Calu3 (cell line): ENCODE measurements at regions not wholly inside any gene's neighbourhood (a gene's known extent, or its start where the extent isn't known, plus 50 kb on each side); places are given as distances from the start of the nearest gene placed in this dataset.

Source experiments
- BruUV-seq: library from RNA; stranded (reverse); fragments of 400-500 nt; replicated peaks from 2 replicates; lab custom pipeline; 2021; lab: Mats Ljungman, UMichigan
- CTCF ChIA-PET: fragments of 300-600 bp; sonication (Branson Sonifier 250); formaldehyde crosslinking; loops from one replicate; lab custom pipeline; 2022; ENCODE audit warnings: antibody characterized with exemption; lab: Charles Lee
- DNase-seq: peaks from one replicate; pipeline ENCODE4 v3.0.0; 2022
- H3K27ac Mint-ChIP-seq: one replicate; pipeline ENCODE4 v1.8.0; 2022; ENCODE audit warnings: mixed read lengths; ENCODE audit not compliant: unreplicated experiment
- H3K27me3 Mint-ChIP-seq: one replicate; pipeline ENCODE4 v1.8.0; 2022; ENCODE audit warnings: mixed read lengths; ENCODE audit not compliant: unreplicated experiment
- H3K36me3 Mint-ChIP-seq: one replicate; pipeline ENCODE4 v1.8.0; 2022; ENCODE audit warnings: mild to moderate bottlenecking, moderate library complexity, mixed read lengths; ENCODE audit not compliant: insufficient read depth, unreplicated experiment
- H3K4me1 Mint-ChIP-seq: one replicate; pipeline ENCODE4 v1.8.0; 2022; ENCODE audit warnings: mild to moderate bottlenecking, low read depth, mixed read lengths; ENCODE audit not compliant: unreplicated experiment
- H3K4me3 Mint-ChIP-seq: one replicate; pipeline ENCODE4 v1.8.0; 2022; ENCODE audit warnings: mild to moderate bottlenecking, low read depth, moderate library complexity, mixed read lengths; ENCODE audit not compliant: unreplicated experiment
- H3K9me3 Mint-ChIP-seq: one replicate; pipeline ENCODE4 v1.8.0; 2022; ENCODE audit warnings: low read depth, mixed read lengths; ENCODE audit not compliant: unreplicated experiment
- intact Hi-C: fragments of 100-400 bp; cut with micrococcal nuclease; formaldehyde crosslinking; loops from one replicate; pipeline ENCODE4 v1.10.0; 2022; ENCODE audit not compliant: unreplicated experiment
- TF ChIP-seq, protein P1 (sequence below): fragments of 200-600 bp; IDR thresholded peaks from one replicate; pipeline ENCODE4 v1.8.0; 2022; ENCODE audit warnings: antibody characterized with exemption; ENCODE audit not compliant: unreplicated experiment

GRCh38 chr14:101120641-101121507 is 217.4 kb upstream of the RTL1 start:
- no TSS peak for BruUV-seq

DNA sequence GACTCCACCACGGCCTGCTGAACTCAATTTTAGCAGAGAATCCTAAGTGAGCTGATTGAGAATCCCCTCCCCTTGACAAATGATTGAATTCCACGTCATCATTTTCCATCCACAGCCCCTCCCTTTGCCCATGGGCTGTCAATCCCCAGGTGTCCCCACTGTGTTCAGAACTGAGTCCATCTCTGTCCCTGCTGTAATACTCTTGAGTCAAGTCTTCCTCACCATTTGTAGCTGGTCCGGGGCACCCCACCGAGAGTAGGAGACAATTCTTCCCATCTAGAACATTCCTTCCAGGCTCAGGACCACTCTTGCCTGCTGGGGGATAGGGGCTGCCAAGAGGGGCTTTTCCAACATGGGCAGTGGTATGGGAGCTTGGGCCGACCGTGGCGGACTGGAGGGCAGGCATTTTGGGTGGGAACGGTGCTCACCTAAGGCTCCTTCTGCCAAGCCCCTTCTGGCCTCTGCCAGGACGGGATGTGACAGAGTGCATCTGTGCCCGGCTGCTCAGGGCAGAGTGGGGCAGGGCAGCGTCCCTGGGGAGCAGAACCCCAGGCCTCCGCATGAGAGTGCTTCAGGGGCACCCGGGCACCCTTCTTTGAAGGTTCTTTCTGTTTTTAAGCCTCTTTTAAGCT is 218.1 kb upstream of the RTL1 start:
- no peak for DNase-seq
- intact Hi-C loops: no loop called here
- CTCF ChIA-PET: no interaction called here
- TF ChIP-seq, protein P1, sequence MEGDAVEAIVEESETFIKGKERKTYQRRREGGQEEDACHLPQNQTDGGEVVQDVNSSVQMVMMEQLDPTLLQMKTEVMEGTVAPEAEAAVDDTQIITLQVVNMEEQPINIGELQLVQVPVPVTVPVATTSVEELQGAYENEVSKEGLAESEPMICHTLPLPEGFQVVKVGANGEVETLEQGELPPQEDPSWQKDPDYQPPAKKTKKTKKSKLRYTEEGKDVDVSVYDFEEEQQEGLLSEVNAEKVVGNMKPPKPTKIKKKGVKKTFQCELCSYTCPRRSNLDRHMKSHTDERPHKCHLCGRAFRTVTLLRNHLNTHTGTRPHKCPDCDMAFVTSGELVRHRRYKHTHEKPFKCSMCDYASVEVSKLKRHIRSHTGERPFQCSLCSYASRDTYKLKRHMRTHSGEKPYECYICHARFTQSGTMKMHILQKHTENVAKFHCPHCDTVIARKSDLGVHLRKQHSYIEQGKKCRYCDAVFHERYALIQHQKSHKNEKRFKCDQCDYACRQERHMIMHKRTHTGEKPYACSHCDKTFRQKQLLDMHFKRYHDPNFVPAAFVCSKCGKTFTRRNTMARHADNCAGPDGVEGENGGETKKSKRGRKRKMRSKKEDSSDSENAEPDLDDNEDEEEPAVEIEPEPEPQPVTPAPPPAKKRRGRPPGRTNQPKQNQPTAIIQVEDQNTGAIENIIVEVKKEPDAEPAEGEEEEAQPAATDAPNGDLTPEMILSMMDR: no peak
- Mint-ChIP-seq H3K9me3 (no peaks in the 10 kb centered on the region), H3K36me3 (no peaks in the 10 kb centered on the region), H3K27me3 (peaks cover 18% of the 10 kb centered on the region), H3K27ac (no peak overlapping the region), H3K4me3 (no peak overlapping the region), H3K4me1 (no peaks in the 10 kb centered on the region)
- BruUV-seq: no TSS peak

More at GRCh38 chr14:101120641-101121507, 217.4 kb upstream of the RTL1 start:
- Mint-ChIP-seq H3K27ac (no peak overlapping the region), H3K36me3 (no peaks in the 10 kb centered on the region), H3K4me3 (no peak overlapping the region), H3K9me3 (no peaks in the 10 kb centered on the region), H3K27me3 (peaks cover 18% of the 10 kb centered on the region), H3K4me1 (no peaks in the 10 kb centered on the region)
- TF ChIP-seq, protein P1: no peak
- CTCF ChIA-PET: no interaction called here
- intact Hi-C loops: no loop called here
- DNase-seq: no peak

GRCh38 chr14:101122237-101123141 is 219.0 kb upstream of the RTL1 start:
- peaks cover 11% of the 10 kb centered on the region for H3K27me3 Mint-ChIP-seq
- TF ChIP-seq, protein P1: no peak
- H3K27ac Mint-ChIP-seq: no peak overlapping the region
- CTCF ChIA-PET: no interaction called here
- BruUV-seq: no TSS peak
- no peaks in the 10 kb centered on the region for H3K36me3 Mint-ChIP-seq
- intact Hi-C loops: no loop called here
- H3K4me3 Mint-ChIP-seq: no peak overlapping the region
- H3K4me1 Mint-ChIP-seq: no peaks in the 10 kb centered on the region
- no peak for DNase-seq
- no peaks in the 10 kb centered on the region for H3K9me3 Mint-ChIP-seq
